ENCODE measurements at regions not wholly inside any gene's neighbourhood (a gene's known extent, or its start where the extent isn't known, plus 50 kb on each side); places are given as distances from the start of the nearest gene placed in this dataset.
A peak's percentile ranks its signal among the peaks of the same experiment; 100 is the strongest.

DNA sequence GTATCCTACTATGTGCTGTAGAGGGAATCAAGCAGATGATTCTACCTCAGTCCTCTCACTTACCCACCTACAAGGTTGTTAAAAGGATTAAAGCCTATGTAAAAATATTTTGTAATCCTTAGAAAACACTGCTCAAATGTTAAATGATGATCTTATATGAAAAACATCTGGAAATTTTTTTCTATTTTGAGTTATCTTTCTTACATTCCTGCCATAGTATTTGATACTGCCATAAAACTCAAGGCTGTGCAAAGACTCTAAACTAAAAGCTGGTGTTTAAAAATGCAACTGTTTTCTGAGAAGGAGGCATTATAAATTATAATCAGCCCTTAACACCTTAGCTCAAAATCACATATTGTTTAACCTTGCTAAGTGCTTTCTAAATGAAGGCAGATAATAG, 474.2 kb downstream of the PRELID2 start:
- Histone ChIP-seq H3K36me3 (replicated peaks in 1 of 2) (no peaks in the 10 kb centered on the region), H3K4me3 (no peak overlapping the region), H3K27ac (no peak overlapping the region), H3K27me3 (no peaks in the 10 kb centered on the region), H3K9me3 (replicated peaks in 1 of 3) (no peaks in the 10 kb centered on the region), H3K4me1 (replicated peaks in 1 of 2) (no peaks in the 10 kb centered on the region)
- DNase-seq = no peak
- no peak for TF ChIP-seq CTCF (IDR thresholded peaks at IDR 0.05)
- TF ChIP-seq POLR2A (IDR thresholded peaks at IDR 0.05) = no peak
- intact Hi-C loops (cut with DNase I) = no loop called here

DNA sequence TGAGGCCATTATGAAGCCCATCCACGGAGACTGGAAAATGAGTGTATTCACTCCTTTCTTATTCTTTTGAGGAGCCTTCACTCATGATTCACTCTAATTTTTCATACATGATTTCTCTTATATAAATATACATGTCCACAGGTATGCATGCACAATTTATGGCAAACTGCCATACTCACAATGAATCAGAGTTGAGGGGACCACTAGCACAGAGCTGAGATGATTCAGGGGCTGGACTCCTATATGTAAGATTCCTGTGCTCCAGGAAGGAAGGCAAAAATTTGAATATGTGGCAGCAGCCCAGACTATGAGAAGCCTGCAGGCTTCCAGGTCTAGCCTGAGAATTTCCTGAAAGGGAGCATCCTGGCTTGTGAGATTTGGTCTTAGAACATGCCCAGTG, 484.6 kb downstream of the PRELID2 start:
- intact Hi-C loops (cut with DNase I) = no loop called here
- no peak for TF ChIP-seq POLR2A (IDR thresholded peaks at IDR 0.05)
- TF ChIP-seq CTCF (IDR thresholded peaks at IDR 0.05) = no peak
- DNase-seq = no peak

DNA sequence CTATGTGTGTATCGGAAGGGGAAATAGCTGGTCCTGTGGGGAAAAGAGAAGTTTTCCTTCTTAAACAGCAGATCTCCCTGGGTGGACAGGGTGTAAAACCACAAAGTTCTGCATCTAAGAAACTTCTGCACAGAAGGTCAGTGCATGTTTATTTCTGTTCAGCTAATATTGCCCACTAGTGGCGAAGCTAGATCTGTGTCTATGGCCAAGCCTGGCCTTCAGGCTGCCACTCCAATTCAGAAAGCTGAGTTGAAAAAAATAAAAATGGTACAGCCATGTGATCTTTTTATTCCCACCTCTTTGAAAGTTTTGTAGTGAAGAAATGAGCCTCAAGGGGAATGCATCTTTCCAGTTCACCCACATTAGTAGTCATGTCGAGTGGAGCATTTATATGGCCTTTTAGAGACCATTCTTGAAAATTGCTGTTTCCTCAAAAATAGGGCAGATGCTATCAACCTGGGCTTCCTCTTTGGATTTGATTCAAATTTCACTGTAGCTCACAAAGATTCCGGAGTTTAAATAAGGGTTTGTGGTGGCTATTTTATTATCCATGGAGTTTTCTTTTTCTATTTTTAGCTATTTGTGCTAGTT, 488.0 kb downstream of the PRELID2 start:
- H3K4me3 ChIP-seq = no peak overlapping the region
- intact Hi-C loops (cut with DNase I) = no loop called here
- 44 to 50% (median 49%) methylated on average over 4 of the region's 4 CpGs for WGBS, 4 donors

More for the DNA sequence above, 484.6 kb downstream of the PRELID2 start:
- no peak overlapping the region for H3K27ac ChIP-seq
- H3K4me3 ChIP-seq = no peak overlapping the region
- no peaks in the 10 kb centered on the region for H3K4me1 ChIP-seq (replicated peaks in 1 of 2)
- no peaks in the 10 kb centered on the region for H3K27me3 ChIP-seq
- WGBS, 4 donors = 79 to 90% (median 85%) methylated on average over 1 of the region's 1 CpG
- no peaks in the 10 kb centered on the region for H3K9me3 ChIP-seq (replicated peaks in 1 of 3)
- H3K36me3 ChIP-seq (replicated peaks in 1 of 2) = no peaks in the 10 kb centered on the region

GRCh38 chr5:145345511-145346287, 489.4 kb downstream of the PRELID2 start:
- Histone ChIP-seq H3K36me3 (replicated peaks in 1 of 2) (no peaks in the 10 kb centered on the region), H3K27ac (no peak overlapping the region), H3K4me3 (no peak overlapping the region), H3K27me3 (no peaks in the 10 kb centered on the region), H3K9me3 (replicated peaks in 1 of 3) (no peaks in the 10 kb centered on the region), H3K4me1 (replicated peaks in 1 of 2) (no peaks in the 10 kb centered on the region)
- TF ChIP-seq POLR2A (IDR thresholded peaks at IDR 0.05) (no peak), CTCF (IDR thresholded peaks at IDR 0.05) (no peak)
- intact Hi-C loops (cut with DNase I) = no loop called here
- DNase-seq = no peak
- WGBS, 4 donors = 86 to 93% (median 90%) methylated on average over 3 of the region's 3 CpGs

More for the DNA sequence above, 488.0 kb downstream of the PRELID2 start:
- Histone ChIP-seq H3K27ac (no peak overlapping the region), H3K9me3 (replicated peaks in 1 of 3) (no peaks in the 10 kb centered on the region), H3K36me3 (replicated peaks in 1 of 2) (no peaks in the 10 kb centered on the region), H3K27me3 (no peaks in the 10 kb centered on the region), H3K4me1 (replicated peaks in 1 of 2) (no peaks in the 10 kb centered on the region)
- peak in 1 of 7 donors; percentile 5 for DNase-seq
- peak in 4 of 6 experiments; percentile 16 to 42 (median 32) for TF ChIP-seq CTCF (IDR thresholded peaks at IDR 0.05)
- no peak for TF ChIP-seq POLR2A (IDR thresholded peaks at IDR 0.05)
